HG03060 (cell line): ENCODE measurements at regions not wholly inside any gene's neighbourhood (a gene's known extent, or its start where the extent isn't known, plus 50 kb on each side); places are given as distances from the start of the nearest gene placed in this dataset.

Source experiments
- ATAC-seq: cut with Tn5 transposase; IDR thresholded peaks from one replicate; pipeline ENCODE4 v1.9.1; 2021; ENCODE audit warnings: low read depth, moderate number of reproducible peaks; ENCODE audit not compliant: unreplicated experiment

GRCh38 chr6:166052837-166053236 is 114.8 kb downstream of the TBXT start:
- ATAC-seq, result no peak

GRCh38 chr6:166050559-166050958 is 117.1 kb downstream of the TBXT start:
- no peak for ATAC-seq

GRCh38 chr6:166046982-166047381 is 120.7 kb downstream of the TBXT start:
- no peak for ATAC-seq

- ATAC-seq, result no peak
Observed at GRCh38 chr6:166046226-166046625, 121.4 kb downstream of the TBXT start.

GRCh38 chr6:166045860-166046200 is 121.8 kb downstream of the TBXT start:
- ATAC-seq, result no peak

GRCh38 chr6:166045173-166045859 is 122.3 kb downstream of the TBXT start:
- no peak for ATAC-seq

GRCh38 chr6:166041277-166041676 is 126.4 kb downstream of the TBXT start:
- no peak for ATAC-seq

GRCh38 chr6:166040292-166040691 is 127.4 kb downstream of the TBXT start:
- ATAC-seq, result no peak

GRCh38 chr6:166036316-166037095 is 131.1 kb downstream of the TBXT start:
- no peak for ATAC-seq

- ATAC-seq, result no peak
Observed at GRCh38 chr6:166032366-166033200, 135.1 kb downstream of the TBXT start.

GRCh38 chr6:166031275-166031674 is 136.4 kb downstream of the TBXT start:
- ATAC-seq, result no peak

GRCh38 chr6:166029506-166029905 is 138.1 kb downstream of the TBXT start:
- no peak for ATAC-seq

GRCh38 chr6:166027761-166028160 is 139.9 kb downstream of the TBXT start:
- no peak for ATAC-seq

- ATAC-seq, result no peak
Observed at GRCh38 chr6:166026586-166027126, 141.0 kb downstream of the TBXT start.

GRCh38 chr6:166025149-166025898 is 142.3 kb downstream of the TBXT start:
- ATAC-seq, result no peak

GRCh38 chr6:166024252-166024651 is 143.4 kb downstream of the TBXT start:
- ATAC-seq, result no peak

GRCh38 chr6:166023273-166023989 is 144.2 kb downstream of the TBXT start:
- ATAC-seq, result no peak

- ATAC-seq, result no peak
Observed at GRCh38 chr6:166021429-166021828, 146.2 kb downstream of the TBXT start.

GRCh38 chr6:166019214-166019613 is 148.4 kb downstream of the TBXT start:
- no peak for ATAC-seq
